HepG2 (cell line): ENCODE measurements at regions not wholly inside any gene's neighbourhood (a gene's known extent, or its start where the extent isn't known, plus 50 kb on each side); places are given as distances from the start of the nearest gene placed in this dataset.

Experiments
- ASH2L ChIP-seq: fragments of 300-600, 200-600 bp; sonication (generic); IDR thresholded peaks from 2 replicates; pipeline ENCODE4 v1.7.0; 2017; ENCODE audit warnings: low read depth, mild to moderate bottlenecking, moderate library complexity, mixed read lengths, low read length; ENCODE audit not compliant: insufficient read length
- FOSL1 ChIP-seq: sonication (generic); formaldehyde crosslinking; IDR thresholded peaks from 2 replicates; pipeline ENCODE4 v1.9.0; 2021; ENCODE audit warnings: missing genetic modification reagents, borderline replicate concordance
- ZNF207 ChIP-seq: fragments of 450-650 bp; IDR thresholded peaks from 2 replicates; pipeline ENCODE4 v1.6.1; 2016; ENCODE audit warnings: antibody characterized with exemption, borderline replicate concordance

DNA sequence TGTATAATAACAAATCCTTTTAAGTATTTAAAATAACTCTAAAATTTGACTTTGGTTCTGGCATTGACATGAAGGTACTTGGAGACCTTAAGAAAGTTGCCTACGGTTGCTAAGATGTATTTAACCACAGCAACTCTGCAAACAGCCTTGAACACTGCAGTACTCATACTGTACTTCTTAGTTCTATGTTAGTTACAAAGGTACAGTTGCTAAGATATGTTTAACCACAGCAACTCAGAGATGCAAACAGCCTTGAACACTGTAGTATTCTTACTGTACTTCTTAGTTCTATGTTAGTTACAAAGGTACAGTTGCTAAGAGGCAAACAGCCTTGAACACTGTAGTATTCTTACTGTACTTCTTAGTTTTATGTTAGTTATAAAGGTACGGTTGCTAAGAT is 268.3 kb upstream of the MIR17HG start:
- TF ChIP-seq ZNF207, result no peak
- no peak for TF ChIP-seq FOSL1 (CRISPR knock-in tag)
- TF ChIP-seq ASH2L, result no peak
